ENCODE measurements at regions not wholly inside any gene's neighbourhood (a gene's known extent, or its start where the extent isn't known, plus 50 kb on each side); places are given as distances from the start of the nearest gene placed in this dataset.
"Not testable (repeated sequence)": the region's sequence is repeated elsewhere in the genome, so short reads cannot be mapped to it uniquely, and the experiment has no call there.

DNA sequence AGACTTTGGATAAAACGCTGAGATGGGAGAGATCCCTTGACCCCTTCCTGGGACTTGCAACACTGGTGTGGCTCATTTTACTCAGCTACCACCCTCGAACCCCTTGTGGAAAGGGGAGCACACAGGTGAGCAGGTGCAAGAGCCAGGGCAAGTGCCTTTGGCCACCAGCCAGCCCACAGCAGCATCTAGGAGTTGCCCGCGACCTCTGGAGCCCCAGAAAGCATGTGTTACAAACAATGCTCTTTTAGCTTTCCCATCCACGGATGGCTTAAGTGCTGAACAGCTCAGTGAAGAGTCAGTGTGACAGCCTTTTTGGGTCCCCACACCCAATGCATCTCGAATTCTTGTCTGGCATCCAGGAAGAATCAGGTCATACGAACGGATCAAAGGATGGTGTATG, 197.8 kb downstream of the MEMO1 start:
- DNase-seq (ENCODE audit: low spot score): no peak

DNA sequence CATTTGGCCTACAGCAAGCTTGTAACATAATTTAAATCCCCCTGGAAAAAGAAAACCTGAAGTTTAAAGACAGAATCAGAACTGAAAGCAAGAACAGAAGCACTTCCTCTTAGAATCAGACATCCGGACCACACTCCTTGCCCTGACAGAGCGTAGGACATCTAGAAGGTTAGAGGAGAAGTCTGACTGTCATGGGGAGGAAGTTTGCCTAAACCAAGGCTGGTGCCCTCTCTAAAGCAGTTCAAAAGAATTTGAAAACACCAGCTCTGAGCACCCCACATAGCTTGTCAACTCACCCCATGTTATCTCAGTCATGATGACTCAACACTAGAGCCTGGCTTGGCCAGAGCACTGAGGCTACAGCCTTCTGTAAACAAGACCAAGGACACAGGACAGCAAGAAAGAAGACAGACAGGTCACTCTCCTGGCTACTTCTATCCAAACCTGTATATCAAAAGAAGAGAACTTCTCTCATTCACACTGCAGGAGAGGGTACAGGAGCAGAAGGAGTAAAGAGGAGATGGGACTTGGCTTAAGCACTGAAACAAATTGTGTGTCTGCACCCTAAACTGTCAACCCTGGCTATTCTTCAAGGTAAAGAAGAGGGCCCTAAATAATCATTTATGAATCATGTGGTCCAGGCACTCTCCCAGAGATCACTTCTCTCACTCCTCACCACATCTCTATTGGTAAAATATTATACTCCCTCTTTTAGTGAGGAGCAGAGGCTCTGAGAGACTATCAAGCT, 198.6 kb downstream of the MEMO1 start:
- DNase-seq (ENCODE audit: low spot score): peak; percentile 5

DNA sequence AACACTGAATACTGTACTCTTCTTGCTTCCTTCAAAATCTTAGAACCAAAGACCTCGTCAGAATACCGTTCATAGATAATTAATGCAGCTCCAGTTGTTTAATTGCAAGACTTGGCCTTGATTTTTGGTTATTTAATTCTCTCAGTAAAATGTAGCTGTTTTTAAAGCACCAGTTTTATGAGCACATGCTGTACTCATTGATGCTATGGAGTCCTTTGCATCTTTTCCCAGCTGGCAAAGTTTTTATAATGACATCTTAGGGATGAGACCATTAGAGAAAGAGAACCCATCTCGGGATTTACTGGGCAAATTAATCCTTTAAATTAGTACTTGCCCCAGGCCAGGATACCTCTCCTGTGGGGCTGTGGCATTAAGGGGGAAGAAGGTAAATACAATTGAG, 199.3 kb downstream of the MEMO1 start:
- DNase-seq (ENCODE audit: low spot score): no peak

DNA sequence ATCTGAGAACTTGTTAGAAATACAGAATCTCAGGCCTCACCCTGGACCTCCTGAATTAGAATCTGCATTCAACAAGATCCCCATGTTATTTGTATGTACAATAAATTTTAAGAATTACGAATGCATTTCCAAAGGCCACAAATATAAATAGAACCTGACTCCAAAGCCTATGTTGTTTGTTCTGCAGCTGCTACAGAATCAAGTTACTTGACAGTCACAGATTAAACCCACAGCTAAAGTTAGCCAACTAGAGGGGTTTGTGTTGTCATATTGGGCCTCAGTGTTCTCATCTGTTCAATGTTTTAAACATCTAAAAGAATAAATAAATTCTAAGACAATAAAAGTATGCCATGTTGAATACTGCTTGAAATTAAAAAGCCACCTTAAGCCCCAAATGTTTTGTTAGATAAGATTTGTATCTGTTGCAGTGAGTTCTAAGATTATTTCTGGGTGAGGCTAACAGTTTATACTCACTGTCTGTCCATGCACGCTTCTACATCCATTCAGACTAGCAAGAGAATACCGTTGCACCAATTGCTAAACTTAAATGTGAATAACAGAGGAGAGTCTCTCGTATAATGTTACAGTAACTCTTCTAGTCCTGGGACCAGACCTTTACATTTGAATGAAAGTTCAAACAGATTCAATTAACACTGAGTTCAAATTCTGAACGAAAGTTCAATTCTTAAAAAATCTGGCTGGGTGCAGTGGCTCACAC, 200.4 kb downstream of the MEMO1 start:
- no peak for DNase-seq (ENCODE audit: low spot score)

DNA sequence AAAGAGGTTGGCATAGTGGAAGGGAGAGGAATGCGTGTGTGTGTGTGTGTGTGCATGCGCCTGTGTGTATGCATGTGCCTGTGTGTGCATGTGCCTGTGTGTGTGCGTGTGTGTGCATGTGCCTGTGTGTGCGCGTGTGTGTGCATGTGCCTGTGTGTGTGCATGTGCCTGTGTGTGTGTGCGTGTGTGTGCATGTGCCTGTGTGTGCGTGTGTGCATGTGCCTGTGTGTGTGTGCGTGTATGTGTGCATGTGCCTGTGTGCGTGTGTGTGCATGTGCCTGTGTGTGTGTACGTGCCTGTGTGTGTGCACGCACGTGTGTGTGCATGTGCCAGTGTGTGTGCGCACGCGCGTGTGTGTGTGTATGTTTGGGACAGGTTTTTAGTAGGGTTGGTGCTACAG, 205.1 kb downstream of the MEMO1 start:
- no peak for DNase-seq (ENCODE audit: low spot score)

DNA sequence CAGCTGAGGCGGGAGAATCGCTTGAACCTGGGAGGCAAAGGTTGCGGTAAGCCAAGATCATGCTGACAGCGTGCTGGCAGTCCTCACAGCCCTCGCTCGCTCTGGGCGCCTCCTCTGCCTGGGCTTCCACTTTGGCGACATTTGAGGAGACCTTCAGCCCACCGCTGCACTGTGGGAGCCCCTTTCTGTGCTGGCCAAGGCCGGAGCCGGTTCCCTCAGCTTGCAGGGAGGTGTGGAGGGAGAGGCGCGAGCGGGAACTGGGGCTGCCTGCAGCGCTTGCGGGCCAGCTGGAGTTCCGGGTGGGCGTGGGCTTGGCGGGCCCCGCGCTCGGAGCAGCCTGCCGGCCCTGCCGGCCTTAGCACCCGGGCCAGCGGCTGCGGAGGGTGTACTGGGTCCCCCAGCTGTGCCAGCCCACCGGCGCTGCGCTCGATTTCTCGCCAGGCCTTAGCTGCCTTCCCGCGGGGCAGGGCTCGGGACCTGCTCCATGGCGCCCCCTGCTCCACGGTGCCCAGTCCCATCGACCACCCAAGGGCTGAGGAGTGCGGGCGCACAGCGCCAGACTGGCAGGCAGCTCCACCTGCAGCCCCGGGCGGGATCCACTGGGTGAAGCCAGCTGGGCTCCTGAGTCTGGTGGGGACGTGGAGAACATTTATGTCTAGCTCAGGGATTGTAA, 207.2 kb downstream of the MEMO1 start:
- DNase-seq (ENCODE audit: low spot score): not testable (repeated sequence)

DNA sequence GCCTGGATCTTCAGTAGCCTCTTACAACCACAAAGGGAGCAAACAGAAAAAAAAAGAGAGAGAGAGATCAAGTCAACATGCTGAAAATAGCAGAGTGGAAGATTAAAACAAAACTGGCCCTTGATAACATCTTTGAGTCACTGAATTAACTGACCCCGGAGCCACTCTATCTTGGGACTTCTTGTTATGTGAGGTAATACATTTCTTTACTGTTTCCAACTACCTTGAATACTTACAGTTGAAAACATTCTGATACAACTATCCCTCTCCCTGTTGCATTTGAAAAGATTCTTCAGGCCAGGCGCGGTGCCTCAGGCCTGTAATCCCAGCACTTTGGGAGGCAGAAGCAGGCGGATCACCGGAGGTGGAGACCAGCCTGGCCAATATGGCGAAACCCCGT, 208.1 kb downstream of the MEMO1 start:
- no peak for DNase-seq (ENCODE audit: low spot score)

DNA sequence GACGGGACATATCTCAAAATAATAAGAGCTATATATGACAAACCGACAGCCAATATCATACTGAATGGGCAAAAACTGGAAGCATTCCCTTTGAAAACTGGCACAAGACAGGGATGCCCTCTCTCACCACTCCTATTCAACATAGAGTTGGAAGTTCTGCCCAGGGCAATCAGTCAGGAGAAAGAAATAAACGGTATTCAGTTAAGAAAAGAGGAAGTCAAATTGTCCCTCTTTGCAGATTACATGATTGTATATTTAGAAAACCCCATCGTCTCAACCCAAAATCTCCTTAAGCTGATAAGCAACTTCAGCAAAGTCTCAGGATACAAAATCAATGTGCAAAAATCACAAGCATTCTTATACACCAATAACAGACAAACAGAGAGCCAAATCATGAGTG, 211.5 kb downstream of the MEMO1 start:
- not testable (repeated sequence) for DNase-seq (ENCODE audit: low spot score)

DNA sequence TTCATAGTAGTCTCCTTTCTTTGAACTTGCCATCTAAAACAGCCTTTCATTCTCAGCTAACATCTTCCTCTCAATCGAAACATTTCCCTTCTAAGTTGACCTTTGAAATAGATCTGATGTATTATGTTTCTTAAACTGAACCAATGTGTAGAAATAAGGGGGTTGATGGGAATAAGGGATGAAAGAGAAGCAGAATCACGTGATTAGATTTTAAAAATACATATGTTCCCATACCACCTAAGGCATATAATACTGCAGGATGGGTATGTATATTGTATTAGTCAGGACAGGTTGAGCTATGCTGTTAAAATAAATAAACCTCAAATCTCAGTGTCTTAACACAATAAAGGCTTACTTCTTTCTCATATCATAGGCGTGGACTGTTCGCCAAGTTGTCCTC, 207.5 kb upstream of the SRD5A2 start:
- no peak for DNase-seq (ENCODE audit: low spot score)

DNA sequence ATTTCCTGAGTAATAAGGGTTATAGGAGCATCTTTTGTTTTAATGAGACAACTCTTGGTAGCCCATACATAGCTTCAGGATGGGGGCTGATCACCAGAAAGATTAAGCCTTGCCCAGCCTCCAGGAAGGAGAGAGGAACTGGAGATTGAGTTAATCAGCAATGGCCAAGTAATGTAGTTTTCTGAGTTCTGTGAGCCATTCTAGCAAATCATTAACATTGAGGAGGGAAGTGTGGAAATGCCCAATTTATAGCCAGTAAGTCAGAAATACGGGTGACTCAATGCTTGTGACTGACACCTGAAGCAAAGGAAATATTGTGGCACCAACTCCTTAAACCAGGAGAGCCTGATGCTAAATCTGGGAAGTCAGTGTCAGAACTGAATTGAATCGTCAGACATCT, 205.1 kb upstream of the SRD5A2 start:
- DNase-seq (ENCODE audit: low spot score): no peak

DNA sequence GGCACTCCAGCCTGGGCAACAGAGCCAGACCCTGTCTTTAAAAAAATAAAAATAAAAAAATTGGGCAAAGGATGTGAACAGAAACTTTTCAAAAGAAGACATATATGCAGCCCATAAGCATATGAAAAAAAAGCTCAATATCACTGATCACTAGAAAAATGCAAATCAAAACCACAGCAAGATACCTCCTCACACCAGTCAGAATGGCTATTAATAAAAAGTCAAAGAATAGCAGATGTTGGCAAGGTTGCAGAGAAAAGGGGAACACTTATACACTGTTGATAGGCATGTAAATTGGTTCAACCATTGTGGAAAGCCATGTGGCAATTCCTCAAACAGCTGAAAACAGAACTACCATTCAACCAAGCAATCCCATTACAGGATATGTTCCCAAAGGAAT, 204.1 kb upstream of the SRD5A2 start:
- DNase-seq (ENCODE audit: low spot score): no peak

DNA sequence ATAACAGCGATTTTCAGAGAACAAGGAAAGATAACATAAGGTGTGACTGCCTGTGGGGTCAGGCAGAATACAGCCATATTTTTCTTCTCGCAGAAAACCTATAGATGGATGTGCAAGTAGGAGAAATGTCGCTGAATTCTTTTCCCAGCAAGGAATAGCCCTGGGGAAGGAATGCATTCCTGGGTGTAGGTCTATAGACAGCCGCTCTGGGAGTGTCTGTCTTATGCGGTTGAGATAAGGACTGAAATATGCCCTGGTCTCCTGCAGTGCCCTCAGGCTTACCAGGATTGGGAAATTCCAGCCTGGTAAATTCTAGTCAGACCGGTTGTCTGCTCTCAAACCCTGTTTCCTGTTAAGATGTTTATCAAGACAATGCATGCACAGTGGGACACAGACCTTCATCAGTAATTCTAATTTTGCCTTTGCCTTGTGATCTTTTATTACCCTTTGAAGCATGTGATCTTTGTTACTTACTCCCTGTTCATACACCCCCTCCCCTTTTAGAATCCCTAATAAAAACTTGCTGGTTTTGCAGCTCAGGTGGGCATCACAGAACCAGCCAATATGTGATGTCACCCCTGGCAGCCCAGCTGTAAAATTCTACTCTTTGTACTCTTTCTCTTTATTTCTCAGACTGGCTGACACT, 202.8 kb upstream of the SRD5A2 start:
- not testable (repeated sequence) for DNase-seq (ENCODE audit: low spot score)

DNA sequence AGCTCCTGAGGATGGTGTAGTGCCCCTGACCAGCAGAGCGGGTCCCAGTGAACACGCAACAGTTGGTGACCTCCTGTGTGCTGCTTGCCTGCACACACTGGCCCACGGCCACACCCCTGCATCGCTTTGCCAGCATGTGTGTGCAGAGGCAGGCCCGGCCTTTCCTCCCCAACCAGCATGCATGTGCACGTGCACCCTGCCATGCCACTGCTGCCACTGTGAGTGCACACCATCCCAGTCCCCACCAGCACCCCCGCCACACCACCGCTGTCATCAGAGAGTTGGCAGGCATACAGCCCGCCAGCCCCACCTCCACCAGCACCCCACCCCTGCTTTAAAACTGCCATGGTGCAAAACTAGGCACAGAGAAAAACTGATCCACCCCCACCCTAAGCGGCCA, 197.4 kb upstream of the SRD5A2 start:
- DNase-seq (ENCODE audit: low spot score): no peak

DNA sequence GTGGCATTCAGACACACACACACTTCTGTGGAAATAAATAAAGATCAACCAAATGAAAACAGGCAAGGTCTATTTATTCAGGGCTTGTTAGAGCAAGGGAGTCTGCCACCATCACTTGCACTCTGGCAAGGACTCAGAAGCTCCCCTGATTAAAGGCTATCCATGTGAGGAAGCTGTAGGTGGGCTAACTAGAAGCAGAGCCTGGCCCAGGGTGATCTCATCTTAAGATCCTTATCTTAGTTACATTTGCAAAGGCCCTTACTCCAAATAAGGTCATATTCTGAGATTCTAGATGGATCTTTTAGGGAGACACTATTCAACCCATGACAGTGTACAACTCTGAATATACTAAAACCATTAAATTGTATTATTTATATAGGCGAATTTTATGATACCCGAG, 190.0 kb upstream of the SRD5A2 start:
- no peak for DNase-seq (ENCODE audit: low spot score)

DNA sequence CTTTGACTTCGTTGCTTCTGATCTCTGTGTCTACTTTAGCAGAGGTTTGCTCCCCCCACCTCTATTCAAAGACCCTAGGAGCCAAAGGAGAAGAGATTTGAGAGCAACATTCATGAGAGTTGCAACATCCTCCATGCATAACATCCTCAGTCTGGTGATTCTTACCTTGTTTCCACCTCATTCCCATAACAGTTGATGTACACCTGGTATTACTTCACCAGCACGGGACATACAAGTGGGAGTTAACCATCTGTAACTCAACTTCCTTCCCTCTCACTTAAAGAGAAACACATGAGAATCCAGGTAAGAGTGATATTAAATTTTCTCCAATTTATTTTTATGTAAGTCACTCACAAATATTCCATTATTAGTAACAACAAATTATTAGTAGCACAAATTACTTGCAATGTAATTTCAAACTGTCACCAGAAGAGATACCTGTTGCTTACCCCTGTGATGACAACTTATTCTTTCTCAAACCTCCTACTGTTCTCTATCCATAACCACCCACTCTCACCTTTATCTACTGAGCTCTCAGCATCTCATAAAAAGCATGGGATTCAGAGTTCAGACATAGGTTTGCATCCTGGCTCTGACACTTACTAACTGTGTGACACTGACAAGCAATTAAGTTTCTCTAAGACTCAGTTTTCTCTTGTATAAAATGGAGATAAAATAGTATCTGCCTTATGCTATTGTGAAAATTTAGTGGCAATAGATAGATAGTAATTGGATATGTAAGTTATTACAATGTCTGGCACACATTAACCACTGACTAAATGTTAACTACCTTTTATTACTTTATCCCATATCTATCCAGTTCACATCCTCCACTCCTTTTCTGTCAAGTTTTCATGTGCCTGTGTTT, 184.6 kb upstream of the SRD5A2 start:
- no peak for DNase-seq (ENCODE audit: low spot score)

DNA sequence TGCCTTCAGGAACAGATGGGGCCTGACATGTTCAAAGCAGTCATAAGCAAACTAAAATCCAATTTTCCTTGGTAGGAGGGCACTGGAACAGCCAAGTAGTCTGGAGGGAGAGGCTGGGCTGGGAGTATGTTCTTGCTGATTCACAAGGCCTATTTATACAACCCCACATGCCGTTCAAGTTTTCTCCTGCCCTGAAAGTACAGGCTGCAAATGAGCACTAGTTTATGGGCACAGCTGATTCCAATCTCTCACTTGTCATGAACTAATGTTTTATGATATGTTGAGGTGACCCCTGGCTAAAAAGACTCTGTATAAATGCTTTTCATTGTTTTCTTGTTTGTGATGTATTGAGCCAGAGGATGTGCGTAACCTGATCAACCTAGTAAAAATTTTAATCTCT, 183.4 kb upstream of the SRD5A2 start:
- DNase-seq (ENCODE audit: low spot score): no peak

DNA sequence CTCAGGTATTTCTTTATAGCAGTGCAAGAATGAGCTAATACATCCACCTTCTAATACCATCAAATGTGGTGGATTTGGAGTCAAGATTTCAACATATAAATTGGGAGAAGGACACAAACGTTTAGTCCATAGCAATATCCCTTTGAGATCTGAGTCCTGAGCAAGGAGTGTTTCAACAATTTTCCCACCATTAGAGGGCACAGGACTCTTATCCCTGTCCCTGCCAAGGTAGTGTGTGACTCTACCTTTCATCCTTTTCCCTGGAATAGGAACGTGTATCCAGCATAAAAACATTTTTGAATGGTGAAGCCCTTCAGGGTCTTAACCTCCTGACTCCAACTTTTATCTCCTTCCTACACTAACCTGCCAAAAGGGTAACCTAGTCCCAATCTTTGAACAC, 181.3 kb upstream of the SRD5A2 start:
- DNase-seq (ENCODE audit: low spot score): no peak

DNA sequence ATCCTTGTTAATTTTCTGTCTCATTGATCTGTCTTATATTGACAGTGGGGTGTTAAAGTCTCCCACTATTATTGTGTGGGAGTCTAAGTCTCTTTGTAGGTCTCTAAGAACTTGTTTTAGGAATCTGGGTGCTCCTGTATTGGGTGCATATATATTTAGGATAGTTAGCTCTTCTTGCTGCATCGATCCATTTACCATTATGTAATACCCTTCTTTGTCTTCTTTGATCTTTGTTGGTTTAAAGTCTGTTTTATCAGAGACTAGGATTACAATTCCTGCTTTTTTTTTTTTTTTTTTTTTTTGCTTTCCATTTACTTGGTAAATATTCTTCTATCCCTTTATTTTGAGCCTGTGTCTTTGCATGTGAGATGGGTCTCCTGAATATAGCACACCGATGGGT, 176.6 kb upstream of the SRD5A2 start:
- DNase-seq (ENCODE audit: low spot score): not testable (repeated sequence)

DNA sequence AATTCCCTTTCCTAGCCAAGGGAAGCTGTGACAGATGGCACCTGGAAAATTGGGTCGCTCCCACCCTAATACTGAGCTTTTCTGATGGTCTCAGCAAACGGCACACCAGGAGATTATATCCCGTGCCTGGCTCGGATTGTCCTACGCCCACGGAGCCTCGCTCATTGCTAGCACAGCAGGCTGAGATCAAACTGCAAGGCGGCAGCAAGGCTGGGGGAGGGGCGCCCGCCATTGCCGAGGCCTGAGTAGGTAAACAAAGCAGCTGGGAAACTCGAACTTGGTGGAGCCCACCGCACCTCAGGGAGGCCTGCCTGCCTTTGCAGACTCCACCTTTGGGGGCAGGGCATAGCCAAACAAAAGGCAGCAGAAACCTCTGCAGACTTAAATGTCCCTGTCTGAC, 168.0 kb upstream of the SRD5A2 start:
- not testable (repeated sequence) for DNase-seq (ENCODE audit: low spot score)

DNA sequence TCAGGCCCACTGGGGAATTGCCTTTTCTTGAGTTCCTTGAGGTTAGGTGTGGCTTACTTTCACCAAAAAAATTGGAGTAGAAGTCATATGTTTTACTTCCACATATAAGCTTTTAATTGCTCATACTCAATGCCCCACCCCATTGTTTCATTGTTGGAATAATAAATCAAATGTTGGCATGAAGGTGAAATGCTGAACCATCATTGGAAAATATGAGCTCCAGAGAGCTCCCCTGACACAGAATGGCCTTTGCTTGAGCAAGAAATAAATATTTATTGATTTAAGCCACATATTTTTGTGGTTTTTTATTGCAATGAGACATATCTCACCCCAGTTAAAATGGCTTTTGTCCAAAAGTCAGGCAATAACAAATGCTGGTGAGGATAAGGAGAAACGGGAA, 167.3 kb upstream of the SRD5A2 start:
- no peak for DNase-seq (ENCODE audit: low spot score)

DNA sequence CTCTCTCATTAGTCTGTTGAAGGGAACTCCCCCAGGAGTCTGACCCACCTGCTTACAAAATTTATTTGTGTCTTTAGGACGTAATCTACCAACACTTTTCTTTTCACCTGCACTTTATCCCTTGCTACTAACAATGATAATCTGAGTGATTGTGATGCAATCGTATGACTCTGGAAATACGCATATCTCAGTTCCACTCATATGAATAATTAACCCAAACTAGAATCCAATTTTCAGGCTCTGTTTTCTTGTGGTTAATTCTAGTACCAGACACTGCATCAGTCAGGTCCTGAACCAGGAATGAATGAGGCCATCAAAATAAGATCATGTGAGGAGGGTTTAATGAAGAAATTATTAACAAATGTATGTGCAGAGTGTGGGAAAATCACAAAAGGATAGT, 158.4 kb upstream of the SRD5A2 start:
- no peak for DNase-seq (ENCODE audit: low spot score)
